Osteoblast (primary cell): ENCODE measurements at regions not wholly inside any gene's neighbourhood (a gene's known extent, or its start where the extent isn't known, plus 50 kb on each side); places are given as distances from the start of the nearest gene placed in this dataset.

ENCODE experiments used
- DNase-seq: peaks from one replicate; pipeline ENCODE4 v3.0.0; 2011; ENCODE audit warnings: low spot score, mixed read lengths; ENCODE audit not compliant: insufficient read length; ENCODE audit errors: missing footprints
- H2AFZ ChIP-seq: 2 replicates; pipeline ENCODE4 v1.6.0; 2011; ENCODE audit warnings: mild to moderate bottlenecking, low read length
- H3K27ac ChIP-seq: 2 replicates; pipeline ENCODE4 v1.5.1; 2011; ENCODE audit warnings: mild to moderate bottlenecking, low read depth, low read length, moderate library complexity
- H3K27me3 ChIP-seq: 2 replicates; pipeline ENCODE4 v1.6.0; 2012; ENCODE audit warnings: mild to moderate bottlenecking, control low read depth, inconsistent platforms, low read length, moderate library complexity; ENCODE audit not compliant: insufficient read depth
- H3K36me3 ChIP-seq: 2 replicates; pipeline ENCODE4 v1.5.1; 2011; ENCODE audit warnings: mild to moderate bottlenecking, low read length, control low read depth, moderate library complexity; ENCODE audit not compliant: insufficient read depth
- H3K4me1 ChIP-seq: 2 replicates; pipeline ENCODE4 v1.5.1; 2011; ENCODE audit warnings: mild to moderate bottlenecking, low read length, control low read depth, moderate library complexity; ENCODE audit not compliant: insufficient read depth
- H3K4me2 ChIP-seq: 2 replicates; pipeline ENCODE4 v1.6.0; 2011; ENCODE audit warnings: mild to moderate bottlenecking, low read length; ENCODE audit not compliant: insufficient read depth
- H3K4me3 ChIP-seq: fragments of 200-600 bp; sonication (generic); 3 replicates; pipeline ENCODE4 v1.5.1; 2012; ENCODE audit warnings: mild to moderate bottlenecking, low read length, inconsistent platforms; ENCODE audit not compliant: insufficient read depth
- H3K79me2 ChIP-seq: 2 replicates; pipeline ENCODE4 v1.6.0; 2012; ENCODE audit warnings: mild to moderate bottlenecking, low read length, control low read depth, inconsistent platforms; ENCODE audit not compliant: insufficient read depth
- H3K9me3 ChIP-seq: 2 replicates; pipeline ENCODE4 v1.5.1; 2011; ENCODE audit warnings: low read depth, low read length, control low read depth
- H4K20me1 ChIP-seq: 2 replicates; pipeline ENCODE4 v1.6.0; 2012; ENCODE audit warnings: mild to moderate bottlenecking, low read length, control low read depth; ENCODE audit not compliant: insufficient read depth
- CTCF ChIP-seq: IDR thresholded peaks from 2 replicates; pipeline ENCODE4 v1.5.1; 2011; ENCODE audit warnings: mild to moderate bottlenecking, low read depth, low read length, moderate library complexity; ENCODE audit errors: extremely low read depth

- Histone ChIP-seq H3K79me2 (no peaks in the 10 kb centered on the region), H3K4me3 (no peak overlapping the region), H3K27me3 (no peaks in the 10 kb centered on the region), H3K27ac (no peak overlapping the region), H3K9me3 (peaks cover 2% of the 10 kb centered on the region), H3K4me2 (no peak overlapping the region), H3K4me1 (no peaks in the 10 kb centered on the region), H4K20me1 (no peaks in the 10 kb centered on the region), H3K36me3 (no peaks in the 10 kb centered on the region), H2AFZ (no peak overlapping the region)
- no peak for DNase-seq
- TF ChIP-seq CTCF = no peak
These were observed 271.1 kb downstream of the NDUFS4 start for GRCh38 chr5:53831496-53831895.
